ENCODE measurements at regions not wholly inside any gene's neighbourhood (a gene's known extent, or its start where the extent isn't known, plus 50 kb on each side); places are given as distances from the start of the nearest gene placed in this dataset.

- DNase-seq (ENCODE audit: low spot score): no peak
These were observed 621.5 kb upstream of the BTBD3 start for GRCh38 chr20:11296221-11296620.

DNA sequence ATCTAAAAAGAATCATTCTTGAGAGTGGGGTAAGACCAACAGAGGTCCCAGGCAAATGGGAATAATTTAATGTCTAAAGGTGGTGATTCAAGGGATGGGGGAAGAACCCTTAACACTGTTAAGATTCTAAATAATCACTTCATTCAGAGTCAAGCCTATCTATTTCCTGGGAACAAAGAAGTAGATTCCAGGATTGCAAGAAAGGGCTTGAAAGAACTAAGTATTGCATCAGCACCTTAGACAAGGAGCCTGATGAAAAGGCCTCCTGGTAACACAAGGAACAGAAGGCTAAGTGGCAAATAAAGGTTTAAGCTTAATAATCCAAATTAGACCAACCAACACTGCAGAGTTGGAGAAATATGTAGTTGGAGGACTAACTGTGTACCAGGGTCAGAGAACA is 620.7 kb upstream of the BTBD3 start:
- no peak for DNase-seq (ENCODE audit: low spot score)

DNA sequence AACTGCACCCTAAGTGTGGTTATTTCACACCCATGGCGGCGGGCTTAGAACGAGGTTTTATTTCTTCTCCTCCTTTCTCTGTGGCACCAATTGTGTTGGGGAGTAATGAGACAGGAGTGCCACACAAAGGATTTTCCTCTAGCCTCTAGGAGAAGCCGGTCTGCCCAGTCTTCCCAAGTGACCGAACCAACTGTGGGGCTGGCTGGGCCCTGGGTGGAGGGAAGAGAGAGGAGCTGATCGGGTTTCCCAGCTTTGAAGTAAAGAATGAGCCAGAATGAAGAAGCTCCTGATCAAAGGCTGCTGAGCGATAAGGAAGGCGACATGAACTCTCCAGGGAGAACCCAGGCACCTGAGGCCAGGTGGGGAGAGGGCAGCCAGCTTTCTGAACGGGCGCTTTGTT is 616.0 kb upstream of the BTBD3 start:
- DNase-seq (ENCODE audit: low spot score): no peak

DNA sequence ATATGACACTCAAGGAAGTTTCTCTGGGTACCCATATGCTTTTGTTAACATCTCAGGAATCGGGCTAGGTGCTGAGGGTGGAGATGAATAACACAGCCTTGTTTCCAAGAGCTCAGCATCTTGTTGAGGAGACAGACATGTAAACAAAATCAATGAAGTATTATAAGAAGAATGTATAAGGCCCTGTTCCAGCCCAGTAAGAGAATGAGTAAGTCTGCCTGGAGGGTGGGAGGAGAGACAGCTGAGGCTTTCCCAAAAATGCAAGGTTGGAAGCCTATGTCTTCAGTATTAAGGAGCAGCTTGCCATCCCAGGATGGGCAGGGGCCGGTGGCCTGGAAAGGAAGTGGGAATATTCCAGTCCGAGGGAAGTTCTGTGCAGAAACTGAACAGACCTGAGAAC is 615.3 kb upstream of the BTBD3 start:
- DNase-seq (ENCODE audit: low spot score): no peak

GRCh38 chr20:11304795-11305194 is 612.9 kb upstream of the BTBD3 start:
- no peak for DNase-seq (ENCODE audit: low spot score)

GRCh38 chr20:11305406-11305805 is 612.3 kb upstream of the BTBD3 start:
- DNase-seq (ENCODE audit: low spot score): no peak

DNA sequence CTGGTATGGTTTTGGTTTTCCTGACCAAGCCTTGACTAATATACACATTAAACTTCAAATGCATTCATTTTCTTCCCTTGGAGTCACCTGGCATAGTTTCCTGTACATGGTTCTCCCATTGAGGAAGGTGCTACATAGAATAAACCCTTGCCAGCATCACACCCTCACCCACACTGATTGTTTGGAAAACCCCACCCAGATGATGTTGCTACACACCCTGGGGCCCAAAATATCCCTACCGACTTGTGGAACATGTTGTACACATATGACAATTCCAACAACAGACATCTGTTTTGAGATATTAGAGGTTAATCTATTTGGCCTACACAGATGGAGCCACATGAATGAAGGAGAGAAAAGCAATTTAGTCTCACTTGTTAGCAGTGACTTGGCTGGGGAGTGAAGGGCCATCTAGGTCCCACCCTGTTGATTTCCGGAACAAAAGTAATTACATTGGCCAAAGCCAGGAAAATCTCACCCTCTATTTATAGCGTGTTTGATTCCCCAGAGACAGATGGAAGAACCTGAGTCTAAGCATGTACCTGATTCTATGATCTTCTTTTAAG is 606.0 kb upstream of the BTBD3 start:
- no peak for DNase-seq (ENCODE audit: low spot score)

DNA sequence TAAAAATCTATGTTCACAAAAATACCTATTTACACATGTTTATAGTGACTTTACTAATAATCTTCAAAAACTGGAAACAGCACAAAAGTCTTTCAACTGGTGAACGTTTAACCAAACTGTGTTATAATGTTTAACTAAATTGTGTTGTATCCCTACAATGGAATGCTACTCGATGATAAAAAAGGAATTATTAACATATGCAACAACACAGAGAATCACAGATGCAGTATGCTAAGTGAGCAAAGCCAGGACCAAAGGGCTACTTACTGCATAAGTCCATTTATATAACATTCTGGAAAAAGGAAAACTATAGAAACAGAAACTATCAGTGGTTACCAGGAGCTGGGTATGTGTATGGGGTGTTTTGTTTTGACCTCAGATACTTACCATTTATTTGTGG is 602.2 kb upstream of the BTBD3 start:
- no peak for DNase-seq (ENCODE audit: low spot score)

DNA sequence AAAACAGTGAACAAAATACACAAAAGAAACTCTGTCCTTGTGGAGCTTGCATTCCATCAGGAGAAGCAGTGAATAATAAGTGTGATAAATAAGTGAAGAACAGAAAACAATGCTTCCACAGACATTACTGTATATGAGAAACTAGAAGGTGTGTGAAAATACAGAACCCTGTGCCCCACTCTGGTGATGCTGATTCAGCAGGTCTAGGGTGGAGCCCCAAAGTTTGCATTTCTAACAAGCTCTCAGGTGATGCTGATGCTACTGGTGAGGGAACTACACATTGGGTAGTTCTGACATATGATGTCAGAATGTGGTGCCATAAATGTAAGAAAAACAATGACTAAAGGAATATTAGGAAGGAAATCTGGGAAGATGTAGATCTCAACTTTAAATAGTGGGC is 601.4 kb upstream of the BTBD3 start:
- DNase-seq (ENCODE audit: low spot score): no peak

GRCh38 chr20:11320033-11320432 is 597.7 kb upstream of the BTBD3 start:
- DNase-seq (ENCODE audit: low spot score): no peak

GRCh38 chr20:11323816-11324215 is 593.9 kb upstream of the BTBD3 start:
- DNase-seq (ENCODE audit: low spot score): no peak

DNA sequence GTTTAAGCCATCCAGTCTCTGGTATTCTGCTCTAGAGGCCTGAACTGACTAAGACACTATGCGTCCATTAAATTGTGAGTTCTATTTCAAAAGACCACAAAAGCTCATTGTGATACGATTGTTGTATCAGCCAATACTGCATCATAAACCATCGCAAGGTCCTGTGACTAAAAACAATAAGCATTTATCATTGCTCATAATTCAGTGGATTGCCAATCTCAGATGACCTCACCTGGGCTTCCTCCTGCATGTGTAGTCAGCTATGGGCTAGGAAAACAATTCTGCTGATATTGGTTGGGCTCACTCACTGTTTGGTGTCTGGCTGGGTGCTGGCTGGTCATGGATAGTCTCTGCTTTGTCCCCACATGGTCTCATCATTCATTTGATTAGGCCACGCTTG is 592.7 kb upstream of the BTBD3 start:
- no peak for DNase-seq (ENCODE audit: low spot score)

DNA sequence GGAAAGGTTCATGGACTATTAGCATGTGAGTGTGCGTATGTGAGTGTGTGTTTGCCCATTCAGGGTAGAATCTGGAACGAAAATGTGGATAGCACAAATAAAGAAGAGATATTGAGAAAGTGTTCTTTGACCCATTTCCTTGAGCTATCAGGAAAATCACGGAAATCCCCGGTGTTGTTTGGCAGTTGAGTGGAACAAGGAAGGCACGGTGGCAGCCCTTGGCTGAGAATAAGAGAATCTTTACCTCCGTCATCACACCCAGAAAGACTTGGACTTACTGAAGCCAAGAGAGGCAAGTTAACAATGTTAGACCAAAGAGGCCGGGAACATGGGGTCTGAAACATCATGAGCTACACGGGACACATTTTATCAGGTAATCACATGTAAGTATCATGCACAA is 588.9 kb upstream of the BTBD3 start:
- no peak for DNase-seq (ENCODE audit: low spot score)

DNA sequence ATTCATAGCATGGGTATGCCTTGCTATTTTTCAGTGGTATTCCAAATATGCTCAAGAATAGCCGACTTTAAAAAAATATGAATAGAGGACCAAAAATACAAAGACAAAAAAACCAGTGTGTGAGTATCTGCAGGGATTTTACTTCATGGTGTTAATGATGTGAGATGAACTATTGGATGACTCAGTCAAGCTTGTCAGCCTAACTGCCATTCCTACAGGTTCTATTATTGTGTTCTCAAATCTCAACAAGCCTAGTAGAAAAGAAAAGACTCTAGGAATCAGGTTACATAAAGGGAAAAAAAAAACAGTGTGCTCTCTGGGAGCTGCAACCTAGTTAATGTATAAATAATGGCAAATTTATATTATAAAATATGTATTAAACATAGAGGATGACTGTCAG is 588.4 kb upstream of the BTBD3 start:
- no peak for DNase-seq (ENCODE audit: low spot score)

GRCh38 chr20:11331096-11331495 is 586.6 kb upstream of the BTBD3 start:
- no peak for DNase-seq (ENCODE audit: low spot score)

DNA sequence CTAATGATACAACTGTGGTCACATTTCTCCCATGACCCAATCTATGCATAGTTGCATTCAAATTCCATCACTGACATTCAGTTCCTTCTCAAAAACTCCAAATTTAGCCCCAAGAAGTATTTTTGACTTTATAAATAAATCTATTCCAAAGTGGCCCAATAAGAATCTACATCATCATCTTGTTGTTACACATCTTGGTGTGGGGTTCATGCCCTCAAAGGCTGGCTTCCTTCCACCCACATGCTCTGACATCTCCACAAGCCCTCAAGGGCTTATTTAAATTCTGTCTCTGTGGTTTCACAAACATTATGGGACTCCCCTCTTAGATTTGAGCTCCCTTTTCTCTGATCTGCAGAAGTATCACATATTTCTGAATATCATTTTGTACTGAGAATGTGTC is 585.3 kb upstream of the BTBD3 start:
- no peak for DNase-seq (ENCODE audit: low spot score)

GRCh38 chr20:11333634-11334033 is 584.1 kb upstream of the BTBD3 start:
- DNase-seq (ENCODE audit: low spot score): no peak

DNA sequence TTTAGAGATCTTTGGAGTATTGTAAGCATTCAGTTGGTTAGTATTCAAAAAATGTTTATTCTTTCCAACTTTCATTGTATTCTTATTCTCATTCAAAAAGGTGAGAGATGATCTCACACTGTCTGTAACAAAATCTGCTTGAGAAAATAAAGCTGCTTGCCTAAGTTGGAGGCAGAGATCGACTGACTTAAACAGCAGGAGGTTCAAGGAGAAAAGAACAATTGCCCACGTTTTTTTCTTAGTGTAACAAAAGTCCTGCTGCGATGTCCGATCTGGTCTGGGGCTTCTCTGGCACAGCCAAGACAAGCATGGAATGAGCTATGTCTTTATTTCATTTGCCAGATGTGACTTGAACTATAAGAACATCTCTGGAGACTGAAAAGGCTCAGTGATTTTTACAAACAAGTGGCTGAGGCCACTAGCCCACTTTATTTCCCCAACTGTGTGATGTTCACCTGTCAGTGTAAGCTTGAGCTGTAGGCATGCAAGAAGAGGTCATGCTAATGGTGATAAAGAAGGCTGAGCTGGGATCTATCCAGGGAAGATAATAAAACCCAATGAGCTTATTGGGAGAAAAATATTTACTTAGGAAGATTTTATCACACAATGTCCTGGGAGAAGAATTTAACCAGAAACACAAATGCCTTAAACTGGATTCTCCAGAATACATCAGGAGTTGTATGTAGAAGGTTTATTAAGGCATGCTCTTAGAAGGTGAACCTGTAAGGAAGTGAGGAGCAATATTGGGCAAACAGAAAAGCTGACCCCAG is 580.1 kb upstream of the BTBD3 start:
- no peak for DNase-seq (ENCODE audit: low spot score)

GRCh38 chr20:11338496-11339306 is 579.0 kb upstream of the BTBD3 start:
- no peak for DNase-seq (ENCODE audit: low spot score)

DNA sequence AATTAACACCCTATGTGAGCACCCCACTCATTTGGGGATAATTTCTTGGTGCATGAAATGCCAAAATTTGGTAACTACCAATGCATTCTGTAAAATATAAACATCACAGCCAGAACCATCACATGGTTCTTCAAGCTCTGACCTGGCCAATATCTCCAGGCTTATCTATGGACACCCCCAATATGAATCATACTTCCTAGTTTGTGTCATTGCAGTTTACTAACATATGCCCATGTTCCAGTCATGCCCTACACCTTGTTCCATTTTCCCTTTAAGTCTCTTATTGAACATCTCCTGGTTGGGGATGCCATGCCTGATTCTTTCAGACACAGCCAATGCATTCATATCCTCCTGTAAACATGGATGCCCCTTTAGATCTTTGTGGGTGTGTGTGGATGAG is 572.8 kb upstream of the BTBD3 start:
- no peak for DNase-seq (ENCODE audit: low spot score)

GRCh38 chr20:11347738-11348137 is 570.0 kb upstream of the BTBD3 start:
- no peak for DNase-seq (ENCODE audit: low spot score)

DNA sequence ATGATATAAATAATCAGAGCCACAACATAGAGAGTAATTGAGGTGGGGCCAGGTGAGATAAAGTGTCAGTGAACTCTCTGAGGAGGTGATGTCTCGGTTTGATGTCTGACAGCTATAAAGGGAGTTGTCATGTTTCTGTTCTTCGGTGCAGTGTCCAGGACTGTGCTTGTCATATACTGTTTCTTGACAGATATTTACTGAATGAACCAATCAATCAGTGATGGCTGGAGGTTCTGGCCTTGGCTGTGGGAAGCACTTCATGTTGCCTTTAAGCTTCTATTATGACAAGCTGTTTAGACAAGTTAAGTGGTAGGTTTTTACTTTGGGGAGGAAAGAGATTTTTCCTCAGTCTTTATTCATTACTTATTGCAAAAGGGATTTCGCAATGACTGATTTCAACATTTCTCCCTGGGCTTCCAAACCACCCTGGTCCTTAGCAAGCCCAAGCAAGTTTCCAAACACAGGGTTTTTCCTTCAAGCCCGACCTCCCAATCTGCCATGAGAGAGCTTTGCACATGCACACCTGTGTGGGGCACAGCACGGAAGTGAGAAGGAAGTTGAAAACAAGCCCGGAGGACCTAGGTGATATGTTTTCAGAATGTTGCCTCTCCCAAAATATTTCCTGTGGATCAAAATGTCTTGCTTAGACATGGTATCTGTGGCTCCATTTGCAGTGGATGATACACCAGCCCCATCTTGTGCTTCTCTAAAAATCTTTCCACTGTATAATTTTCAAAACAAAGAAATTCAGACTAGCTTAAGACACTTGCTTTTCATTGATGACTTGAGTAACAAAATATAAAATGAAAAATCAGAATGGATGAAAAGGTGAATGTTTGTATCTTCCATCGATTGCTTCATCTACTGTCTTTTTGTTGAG is 567.3 kb upstream of the BTBD3 start:
- peak; percentile 26 for DNase-seq (ENCODE audit: low spot score)

Measured in HuH-7 (cell line).